Liver (tissue), 8 donors: ENCODE measurements at regions not wholly inside any gene's neighbourhood (a gene's known extent, or its start where the extent isn't known, plus 50 kb on each side); places are given as distances from the start of the nearest gene placed in this dataset.

Source experiments
- DNase-seq: peaks from one replicate; pipeline ENCODE4 v3.0.0-alpha.2; 2017; ENCODE audit warnings: low spot score
- H3K27ac ChIP-seq, 2 donors: one replicate each; pipeline ENCODE4 v1.7.0; 2013; ENCODE audit warnings: inconsistent platforms in 2 of 2, low read length in 2 of 2, control low read depth in 1 of 2, low read depth in 1 of 2, mild to moderate bottlenecking in 1 of 2
- H3K27me3 ChIP-seq, 4 donors: one replicate each; pipeline versions ENCODE4 v1.6.1 to v1.7.0; 2013; ENCODE audit warnings: low read length in 3 of 4, inconsistent platforms in 1 of 4, mild to moderate bottlenecking in 1 of 4, moderate library complexity in 1 of 4; ENCODE audit not compliant: control insufficient read depth in 4 of 4, insufficient read depth in 4 of 4
- H3K36me3 ChIP-seq, 4 donors: one replicate each; pipeline versions ENCODE4 v1.6.1 to v1.7.0; 2013; ENCODE audit warnings: low read length in 3 of 4, mild to moderate bottlenecking in 3 of 4, low read depth in 1 of 4, moderate library complexity in 1 of 4; ENCODE audit not compliant: control insufficient read depth in 4 of 4, insufficient read depth in 3 of 4
- H3K4me1 ChIP-seq, 4 donors: one replicate each; pipeline versions ENCODE4 v1.6.1 to v1.7.0; 2013; ENCODE audit warnings: low read length in 3 of 4, mild to moderate bottlenecking in 3 of 4, moderate library complexity in 1 of 4; ENCODE audit not compliant: control insufficient read depth in 4 of 4, insufficient read depth in 4 of 4
- H3K4me3 ChIP-seq, 3 donors: one replicate each; pipeline versions ENCODE4 v1.6.1 to v1.7.0; 2013; ENCODE audit warnings: low read length in 3 of 3, control low read depth in 1 of 3, low read depth in 1 of 3, mild to moderate bottlenecking in 1 of 3
- H3K9ac ChIP-seq, 2 donors: one replicate each; pipeline ENCODE4 v1.7.0; 2013; ENCODE audit warnings: low read length in 2 of 2, mild to moderate bottlenecking in 2 of 2, moderate library complexity in 2 of 2, control low read depth in 1 of 2, low read depth in 1 of 2
- H3K9me3 ChIP-seq, 4 donors: one replicate each; pipeline versions ENCODE4 v1.6.1 to v1.7.0; 2013; ENCODE audit warnings: low read length in 3 of 4; ENCODE audit not compliant: control insufficient read depth in 4 of 4
- ATF3 ChIP-seq: IDR thresholded peaks from 2 replicates; pipeline ENCODE4 v1.6.1; 2016; ENCODE audit warnings: antibody characterized with exemption
- CTCF ChIP-seq: fragments of 150-350 bp; IDR thresholded peaks from 2 replicates; pipeline ENCODE4 v1.5.1; 2017; ENCODE audit warnings: improper control_type of control experiment, low read depth, low read length; ENCODE audit not compliant: missing input control
- EGR1 ChIP-seq, 2 donors: IDR thresholded peaks; 2 replicates each; pipeline ENCODE4 v1.6.1; 2016 to 2018; ENCODE audit warnings: antibody characterized with exemption in 2 of 2, low read depth in 2 of 2
- FOXA1 ChIP-seq: IDR thresholded peaks from 2 replicates; pipeline ENCODE4 v1.6.1; 2016; ENCODE audit warnings: antibody characterized with exemption
- FOXA2 ChIP-seq: IDR thresholded peaks from 2 replicates; pipeline ENCODE4 v1.6.1; 2016; ENCODE audit warnings: antibody characterized with exemption
- HNF4A ChIP-seq, 2 donors: conservative IDR thresholded peaks; 2 replicates each; pipeline ENCODE4 v1.6.1; 2016; ENCODE audit warnings: antibody characterized with exemption in 2 of 2, mild to moderate bottlenecking in 2 of 2
- HNF4G ChIP-seq: IDR thresholded peaks from 2 replicates; pipeline ENCODE4 v1.6.1; 2016; ENCODE audit warnings: antibody characterized with exemption
- JUND ChIP-seq, 2 donors: IDR thresholded peaks; 2 replicates each; pipeline ENCODE4 v1.6.1; 2016; ENCODE audit warnings: antibody characterized with exemption in 2 of 2
- MAX ChIP-seq: IDR thresholded peaks from 2 replicates; pipeline ENCODE4 v1.6.1; 2016; ENCODE audit warnings: antibody characterized with exemption
- NR2F2 ChIP-seq: IDR thresholded peaks from 2 replicates; pipeline ENCODE4 v1.6.1; 2016; ENCODE audit warnings: antibody characterized with exemption
- REST ChIP-seq: IDR thresholded peaks from 2 replicates; pipeline ENCODE4 v1.6.1; 2016; ENCODE audit warnings: antibody characterized with exemption, mild to moderate bottlenecking
- RXRA ChIP-seq, 2 donors: IDR thresholded peaks; 2 replicates each; pipeline ENCODE4 v1.6.1; 2017 to 2018; ENCODE audit warnings: antibody characterized with exemption in 2 of 2, mild to moderate bottlenecking in 1 of 2
- SP1 ChIP-seq: IDR thresholded peaks from 2 replicates; pipeline ENCODE4 v1.6.1; 2018; ENCODE audit warnings: antibody characterized with exemption, mild to moderate bottlenecking
- TAF1 ChIP-seq: conservative IDR thresholded peaks from 2 replicates; pipeline ENCODE4 v1.6.1; 2016; ENCODE audit warnings: antibody characterized with exemption, mild to moderate bottlenecking
- WGBS: extraction: QIAGEN DNeasy Blood & Tissue Kit; methylation state at CpG from one replicate; pipeline ENCODE4 v1.1.7; 2013; 5-methylcytosine and 5-hydroxymethylcytosine counted together
- donor health status: healthy.
- donor health status: healthy.
- donor health status: healthy.
- donor health status: healthy.
- donor health status: healthy.

- H3K36me3 ChIP-seq: no peaks in the 10 kb centered on the region
These were observed 257.8 kb upstream of the TUSC1 start for GRCh38 chr9:25936031-25936430.

GRCh38 chr9:25935188-25935587, 256.9 kb upstream of the TUSC1 start:
- DNase-seq: no peak
- H3K27ac ChIP-seq: no peak overlapping the region
- H3K9me3 ChIP-seq: no peaks in the 10 kb centered on the region
- H3K36me3 ChIP-seq: no peaks in the 10 kb centered on the region
- 48% methylated on average over 2 of the region's 2 CpGs for WGBS
- no peak for TF ChIP-seq TAF1
- no peak for TF ChIP-seq HNF4G
- TF ChIP-seq FOXA1: no peak
- no peak overlapping the region for H3K4me3 ChIP-seq
- H3K27me3 ChIP-seq: no peaks in the 10 kb centered on the region
- H3K9ac ChIP-seq: no peak overlapping the region
- no peaks in the 10 kb centered on the region for H3K4me1 ChIP-seq

More at GRCh38 chr9:25936031-25936430, 257.8 kb upstream of the TUSC1 start:
- Histone ChIP-seq H3K27me3 (no peaks in the 10 kb centered on the region), H3K9me3 (no peaks in the 10 kb centered on the region), H3K4me3 (no peak overlapping the region), H3K9ac (no peak overlapping the region), H3K4me1 (no peaks in the 10 kb centered on the region), H3K27ac (no peak overlapping the region)
- no peak for DNase-seq
- WGBS: 68% methylated on average over 1 of the region's 1 CpG
- TF ChIP-seq JUND (IDR thresholded peaks at IDR 0.05): no peak
- no peak for TF ChIP-seq NR2F2
- no peak for TF ChIP-seq TAF1
- TF ChIP-seq REST: no peak
- no peak for TF ChIP-seq MAX
- no peak for TF ChIP-seq HNF4G
- TF ChIP-seq CTCF: no peak
- TF ChIP-seq HNF4A (conservative IDR thresholded peaks at IDR 0.05): no peak
- TF ChIP-seq EGR1 (IDR thresholded peaks at IDR 0.05; ENCODE audit: low read depth in 2 of 2): no peak
- no peak for TF ChIP-seq ATF3

- no peak overlapping the region for H3K4me3 ChIP-seq
- 56% methylated on average over 2 of the region's 2 CpGs for WGBS
- DNase-seq: no peak
- H3K27ac ChIP-seq: no peak overlapping the region
- no peaks in the 10 kb centered on the region for H3K9me3 ChIP-seq
- H3K4me1 ChIP-seq: no peaks in the 10 kb centered on the region
- no peak overlapping the region for H3K9ac ChIP-seq
- H3K27me3 ChIP-seq: no peaks in the 10 kb centered on the region
- no peaks in the 10 kb centered on the region for H3K36me3 ChIP-seq
- TF ChIP-seq REST (no peak), HNF4G (no peak), SP1 (no peak), HNF4A (conservative IDR thresholded peaks at IDR 0.05) (no peak), RXRA (IDR thresholded peaks at IDR 0.05) (no peak), FOXA2 (no peak), TAF1 (no peak), FOXA1 (no peak), JUND (IDR thresholded peaks at IDR 0.05) (no peak), NR2F2 (no peak), EGR1 (IDR thresholded peaks at IDR 0.05; ENCODE audit: low read depth in 2 of 2) (no peak), ATF3 (no peak), CTCF (no peak)
These were observed 240.5 kb upstream of the TUSC1 start for GRCh38 chr9:25918761-25919160.
